NT2/D1 (cell line): ENCODE measurements at regions not wholly inside any gene's neighbourhood (a gene's known extent, or its start where the extent isn't known, plus 50 kb on each side); places are given as distances from the start of the nearest gene placed in this dataset.

ENCODE experiments used
- SUZ12 ChIP-seq: IDR thresholded peaks from 2 replicates; pipeline ENCODE4 v1.6.1; 2011; ENCODE audit not compliant: insufficient read length, insufficient read depth; ENCODE audit errors: extremely low read depth
- YY1 ChIP-seq: IDR thresholded peaks from 2 replicates; pipeline ENCODE4 v1.6.1; 2011; ENCODE audit not compliant: insufficient read length, insufficient read depth
- ZNF274 ChIP-seq: IDR thresholded peaks from 2 replicates; pipeline ENCODE4 v1.6.1; 2011; ENCODE audit warnings: mild to moderate bottlenecking, low read depth, low read length

- TF ChIP-seq YY1 (no peak), ZNF274 (no peak), SUZ12 (no peak)
Observed at GRCh38 chrX:104486691-104487090, 79.3 kb upstream of the IL1RAPL2 start.
